ENCODE measurements at regions not wholly inside any gene's neighbourhood (a gene's known extent, or its start where the extent isn't known, plus 50 kb on each side); places are given as distances from the start of the nearest gene placed in this dataset.

- Histone ChIP-seq H3K9me3 (ENCODE audit: control insufficient read depth in 1 of 2, insufficient read depth in 1 of 2, low read depth in 1 of 2, low read length in 2 of 2) (no peaks in the 10 kb centered on the region), H4K20me1 (ENCODE audit: insufficient read depth) (no peaks in the 10 kb centered on the region), H3K36me3 (ENCODE audit: control insufficient read depth in 1 of 2, insufficient read depth in 2 of 2, low read length in 2 of 2) (no peaks in the 10 kb centered on the region), H3K27me3 (ENCODE audit: insufficient read depth, low read length) (peaks cover 88% of the 10 kb centered on the region), H3K9me2 (ENCODE audit: insufficient read depth) (no peaks in the 10 kb centered on the region), H3K4me2 (ENCODE audit: low read length) (no peak overlapping the region), H3K9ac (ENCODE audit: low read length) (no peak overlapping the region), H3K27ac (ENCODE audit: low read depth, low read length) (no peak overlapping the region), H3K79me2 (ENCODE audit: insufficient read depth, low read length) (no peaks in the 10 kb centered on the region), H3K4me3 (replicated peaks in 1 of 2; ENCODE audit: low read depth in 1 of 2, low read length in 2 of 2) (no peak overlapping the region), H3K4me1 (ENCODE audit: control insufficient read depth in 1 of 2, insufficient read depth in 2 of 2, low read length in 2 of 2) (no peaks in the 10 kb centered on the region), H2AFZ (ENCODE audit: low read depth, low read length, poor library complexity, severe bottlenecking) (no peak overlapping the region)
- ChIA-PET POLR2A (no interaction called here), CTCF (interaction anchor here (0.8 kb wide), 1 partner anchor 25 kb away, joined by 3 read pairs; no protein-coding TSS in a partner anchor), RAD21 (ENCODE audit: low non-redundant PET in 1 of 2, low total read pairs in 2 of 2, uncharacterized antibody in 2 of 2, unreplicated experiment in 2 of 2) (no interaction called here)
- no TSS peak for BruUV-seq (replicated peaks)
- TF ChIP-seq YY1 (IDR thresholded peaks at IDR 0.05; ENCODE audit: extremely low read depth, insufficient replicate concordance, low read depth, low read length) (no peak), ELF1 (IDR thresholded peaks at IDR 0.05; ENCODE audit: borderline replicate concordance, low read depth) (no peak), RAD21 (IDR thresholded peaks at IDR 0.05; ENCODE audit: low read depth) (no peak), ZFX (IDR thresholded peaks at IDR 0.05) (no peak), TCF7L2 (IDR thresholded peaks at IDR 0.05; ENCODE audit: borderline replicate concordance, extremely low read depth, insufficient read depth, insufficient read length) (no peak), MAX (IDR thresholded peaks at IDR 0.05) (no peak), ZNF274 (IDR thresholded peaks at IDR 0.05; ENCODE audit: low read depth, low read length) (no peak), ZBTB33 (IDR thresholded peaks at IDR 0.05; ENCODE audit: extremely low read depth, insufficient replicate concordance, low read length) (no peak), SRF (IDR thresholded peaks at IDR 0.05; ENCODE audit: low read depth) (no peak), ATF3 (IDR thresholded peaks at IDR 0.05) (no peak), POLR2AphosphoS5 (IDR thresholded peaks at IDR 0.05; ENCODE audit: low read depth, low read length) (no peak)
- ATAC-seq, result no peak; the same call in 1 of the 2 replicates
- intact Hi-C loops (cut with micrococcal nuclease), result no loop called here
- no peak for DNase-seq (ENCODE audit: low read depth, low spot score)
These were observed 209.7 kb downstream of the TEX36 start for GRCh38 chr10:125473143-125473793.

Measured in HCT116 (cell line).